ENCODE measurements at regions not wholly inside any gene's neighbourhood (a gene's known extent, or its start where the extent isn't known, plus 50 kb on each side); places are given as distances from the start of the nearest gene placed in this dataset.

DNA sequence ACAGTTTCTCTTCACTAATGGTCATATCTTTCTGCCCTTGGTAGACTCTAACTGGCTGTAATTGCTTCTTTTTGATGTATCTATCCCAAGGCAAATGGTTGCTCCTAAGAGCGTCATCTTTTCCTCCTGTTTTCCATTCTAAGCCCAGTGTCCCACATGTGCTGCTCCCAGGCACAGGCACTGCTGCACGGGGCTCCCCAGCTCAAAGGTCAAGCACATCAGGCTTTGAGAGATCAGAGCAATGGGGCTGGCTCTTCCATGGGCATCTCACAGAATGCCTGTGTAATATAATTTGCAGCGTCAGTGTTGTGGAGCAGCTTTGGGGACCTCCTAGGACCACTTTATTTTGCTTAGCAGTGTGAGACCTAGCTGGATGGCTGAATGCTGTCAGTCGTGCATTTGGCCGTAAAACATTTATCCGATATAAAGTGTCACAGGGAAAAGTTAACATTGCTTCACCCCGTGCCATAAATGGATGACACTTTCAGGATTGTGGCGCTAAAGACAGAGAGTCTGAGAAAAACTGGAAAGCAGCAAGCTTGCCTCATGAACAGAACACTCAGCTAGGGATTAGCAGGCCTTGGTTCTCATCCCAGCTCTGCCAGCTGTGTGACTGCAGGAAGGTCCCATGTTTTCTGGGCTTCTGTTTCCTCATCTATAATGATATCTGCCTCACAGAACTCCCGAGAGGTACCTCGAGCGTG is 277.5 kb upstream of the TBL1XR1 start:
- ChIA-PET POLR2A (ENCODE audit: partially characterized antibody) (no interaction called here), CTCF (ENCODE audit: partially characterized antibody) (interaction anchor here (1.0 kb wide), 1 partner anchor 9 kb away, joined by 3 read pairs; no protein-coding TSS in a partner anchor)
- no peaks in the 10 kb centered on the region for H4K20me1 ChIP-seq (replicated peaks in 1 of 2; ENCODE audit: control insufficient read depth in 1 of 2, insufficient read depth in 2 of 2, low read length in 2 of 2)
- no peak overlapping the region for H2AK5ac ChIP-seq (ENCODE audit: low read depth, low read length)
- H4K91ac ChIP-seq (replicated peaks; ENCODE audit: insufficient read length, low read length) = no peak overlapping the region
- no peak overlapping the region for H3K14ac ChIP-seq (ENCODE audit: insufficient read length)
- no peak overlapping the region for H3K18ac ChIP-seq (ENCODE audit: extremely low read depth, low read length)
- no peaks in the 10 kb centered on the region for H3K79me2 ChIP-seq (ENCODE audit: control insufficient read depth in 1 of 2, insufficient read depth in 2 of 2, low read length in 2 of 2)
- H4K8ac ChIP-seq (ENCODE audit: extremely low read depth, insufficient read depth, low read length) = no peak overlapping the region
- H2BK15ac ChIP-seq (ENCODE audit: low read length) = no peak overlapping the region
- H2BK12ac ChIP-seq (ENCODE audit: low read depth, low read length) = no peak overlapping the region
- H3K79me1 ChIP-seq (ENCODE audit: low read depth, low read length) = no peaks in the 10 kb centered on the region
- H3K23me2 ChIP-seq (ENCODE audit: low read depth, low read length) = no peaks in the 10 kb centered on the region
- no peak overlapping the region for H3K23ac ChIP-seq (ENCODE audit: insufficient read length)
- H3K56ac ChIP-seq (replicated peaks; ENCODE audit: insufficient read length, low read depth, low read length) = no peak overlapping the region
- H3K9me3 ChIP-seq (ENCODE audit: insufficient read depth in 2 of 2, low read depth in 1 of 2, low read length in 1 of 2) = no peaks in the 10 kb centered on the region
- DNase-seq (ENCODE audit: low read depth in 1 of 2, low spot score in 2 of 2) (no peak), FAIRE-seq (no peak)
- H2BK5ac ChIP-seq (ENCODE audit: low read depth, low read length) = no peak overlapping the region
- no peak overlapping the region for H2BK120ac ChIP-seq (replicated peaks; ENCODE audit: low read depth, low read length)
- H3K4me2 ChIP-seq (ENCODE audit: insufficient read depth in 1 of 2, low read depth in 2 of 2, low read length in 2 of 2) = no peak overlapping the region
- peaks cover 0 to 5% (median 1%) of the 10 kb centered on the region in 4 experiments; a peak in 1 of 7 replicates for H3K4me1 ChIP-seq (replicated peaks in 1 of 4; ENCODE audit: control insufficient read depth in 3 of 4, insufficient read depth in 4 of 4, low read length in 3 of 4)
- H3K9ac ChIP-seq (replicated peaks in 1 of 4; ENCODE audit: extremely low read depth in 1 of 4, low read depth in 3 of 4, low read length in 3 of 4) = no peak overlapping the region
- H3K27me3 ChIP-seq (replicated peaks in 1 of 4; ENCODE audit: control insufficient read depth in 3 of 4, extremely low read depth in 1 of 4, insufficient read depth in 3 of 4, low read length in 3 of 4) = no peaks in the 10 kb centered on the region
- H2BK20ac ChIP-seq (ENCODE audit: low read length) = no peak overlapping the region
- H2AFZ ChIP-seq (ENCODE audit: low read length) = no peak overlapping the region
- no peaks in the 10 kb centered on the region for H3K36me3 ChIP-seq (ENCODE audit: control insufficient read depth in 2 of 4, insufficient read depth in 4 of 4, low read length in 3 of 4)
- H4K5ac ChIP-seq (ENCODE audit: insufficient read length, low read depth, low read length) = no peak overlapping the region
- 95% methylated on average over 11 of the region's 11 CpGs; no CpG with 5 or more reads in 1 of the 2 experiments for WGBS, 2 experiments (ENCODE audit: extremely low coverage in 1 of 2, insufficient coverage in 1 of 2, insufficient read length in 1 of 2, insufficient replicate concordance in 2 of 2, low coverage in 1 of 2, low lambda C conversion rate in 2 of 2, missing lambda C conversion rate in 1 of 2)
- H3K4me3 ChIP-seq (ENCODE audit: extremely low read depth in 1 of 4, insufficient read depth in 2 of 4, low read depth in 3 of 4, low read length in 4 of 4) = no peak overlapping the region
- H3K4ac ChIP-seq (replicated peaks; ENCODE audit: insufficient read length, low read depth, low read length) = no peak overlapping the region
- H3K27ac ChIP-seq (ENCODE audit: low read depth, low read length) = no peak overlapping the region
- TF ChIP-seq EGR1 (IDR thresholded peaks at IDR 0.05; ENCODE audit: borderline replicate concordance, low read depth, low read length) = no peak
- TF ChIP-seq ASH2L (IDR thresholded peaks at IDR 0.05; ENCODE audit: low read length) = no peak
- TF ChIP-seq CREB1 (IDR thresholded peaks at IDR 0.05) = no peak
- TF ChIP-seq TAF1 (IDR thresholded peaks at IDR 0.05; ENCODE audit: low read depth, low read length) = no peak
- no peak for TF ChIP-seq SIRT6 (IDR thresholded peaks at IDR 0.05; ENCODE audit: low read length)
- no peak for TF ChIP-seq SUZ12 (IDR thresholded peaks at IDR 0.05; ENCODE audit: low read length)
- no peak for TF ChIP-seq ZNF274 (IDR thresholded peaks at IDR 0.05; ENCODE audit: borderline replicate concordance, extremely low read depth, low read length)
- TF ChIP-seq CHD1 (IDR thresholded peaks at IDR 0.05; ENCODE audit: low read depth, low read length) = no peak
- no peak for TF ChIP-seq BCL11A (IDR thresholded peaks at IDR 0.05; ENCODE audit: low read depth in 2 of 2, low read length in 2 of 2)
- no peak for TF ChIP-seq PHF8 (conservative IDR thresholded peaks at IDR 0.05; ENCODE audit: low read depth, low read length)
- no peak for TF ChIP-seq SIX5 (IDR thresholded peaks at IDR 0.05; ENCODE audit: low read depth, low read length)
- no peak for TF ChIP-seq BRCA1 (IDR thresholded peaks at IDR 0.05; ENCODE audit: low read depth, low read length)
- TF ChIP-seq TEAD4 (IDR thresholded peaks at IDR 0.05; ENCODE audit: low read depth, low read length) = no peak
- no peak for TF ChIP-seq NANOG (IDR thresholded peaks at IDR 0.05; ENCODE audit: insufficient read depth, low read depth, low read length, poor library complexity, severe bottlenecking)
- TF ChIP-seq SP4 (IDR thresholded peaks at IDR 0.05; ENCODE audit: low read length) = no peak
